Chondrocyte (in vitro differentiated cells): ENCODE measurements at regions not wholly inside any gene's neighbourhood (a gene's known extent, or its start where the extent isn't known, plus 50 kb on each side); places are given as distances from the start of the nearest gene placed in this dataset.

Source experiments
- DNase-seq: peaks from one replicate; pipeline ENCODE4 v3.0.0; 2021; ENCODE audit warnings: mixed read lengths, low spot score
- H3K27ac Mint-ChIP-seq: one replicate; pipeline ENCODE4 v1.8.0; 2021; ENCODE audit warnings: mild to moderate bottlenecking, moderate library complexity, mixed read lengths; ENCODE audit not compliant: unreplicated experiment
- H3K27me3 Mint-ChIP-seq: 2 replicates; pipeline ENCODE4 v1.8.0; 2021; ENCODE audit warnings: low read depth, mixed read lengths
- H3K36me3 Mint-ChIP-seq: 2 replicates; pipeline ENCODE4 v1.8.0; 2021; ENCODE audit warnings: low read depth, mixed read lengths
- H3K4me1 Mint-ChIP-seq: 2 replicates; pipeline ENCODE4 v1.8.0; 2021; ENCODE audit warnings: low read depth, mild to moderate bottlenecking, mixed read lengths
- H3K4me3 Mint-ChIP-seq: one replicate; pipeline ENCODE4 v1.8.0; 2021; ENCODE audit warnings: mild to moderate bottlenecking, moderate library complexity, mixed read lengths; ENCODE audit not compliant: unreplicated experiment
- H3K9me3 Mint-ChIP-seq: 2 replicates; pipeline ENCODE4 v1.8.0; 2021; ENCODE audit warnings: low read depth, mixed read lengths
- TF ChIP-seq, protein P1 (sequence below): fragments of 200-600 bp; sonication (generic); IDR thresholded peaks from 2 replicates; pipeline ENCODE4 v1.5.0; 2021; ENCODE audit warnings: antibody characterized with exemption, mild to moderate bottlenecking, moderate library complexity

DNA sequence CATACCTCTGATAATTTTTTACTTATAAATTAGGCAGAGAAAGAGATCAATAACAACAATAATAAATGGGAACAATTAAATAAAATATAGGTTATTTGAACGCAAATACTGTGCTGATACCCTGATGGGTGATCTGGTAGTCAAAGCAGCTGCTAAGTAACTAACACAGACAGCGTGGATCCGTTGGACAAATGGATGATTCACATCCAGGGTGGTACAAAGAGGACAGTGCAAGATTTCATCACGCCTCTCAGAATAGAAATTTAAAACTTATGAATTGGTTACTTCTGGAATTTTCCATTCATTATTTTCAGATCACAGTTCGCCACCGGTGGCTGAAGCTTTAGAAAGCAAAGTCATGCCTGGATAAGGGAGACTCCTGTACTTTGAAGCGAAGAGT, 1066.0 kb upstream of the ADGRL3 start:
- Mint-ChIP-seq H3K4me3 (no peak overlapping the region), H3K27me3 (no peaks in the 10 kb centered on the region), H3K4me1 (no peaks in the 10 kb centered on the region), H3K36me3 (no peaks in the 10 kb centered on the region), H3K9me3 (no peaks in the 10 kb centered on the region), H3K27ac (no peak overlapping the region)
- TF ChIP-seq, protein P1, sequence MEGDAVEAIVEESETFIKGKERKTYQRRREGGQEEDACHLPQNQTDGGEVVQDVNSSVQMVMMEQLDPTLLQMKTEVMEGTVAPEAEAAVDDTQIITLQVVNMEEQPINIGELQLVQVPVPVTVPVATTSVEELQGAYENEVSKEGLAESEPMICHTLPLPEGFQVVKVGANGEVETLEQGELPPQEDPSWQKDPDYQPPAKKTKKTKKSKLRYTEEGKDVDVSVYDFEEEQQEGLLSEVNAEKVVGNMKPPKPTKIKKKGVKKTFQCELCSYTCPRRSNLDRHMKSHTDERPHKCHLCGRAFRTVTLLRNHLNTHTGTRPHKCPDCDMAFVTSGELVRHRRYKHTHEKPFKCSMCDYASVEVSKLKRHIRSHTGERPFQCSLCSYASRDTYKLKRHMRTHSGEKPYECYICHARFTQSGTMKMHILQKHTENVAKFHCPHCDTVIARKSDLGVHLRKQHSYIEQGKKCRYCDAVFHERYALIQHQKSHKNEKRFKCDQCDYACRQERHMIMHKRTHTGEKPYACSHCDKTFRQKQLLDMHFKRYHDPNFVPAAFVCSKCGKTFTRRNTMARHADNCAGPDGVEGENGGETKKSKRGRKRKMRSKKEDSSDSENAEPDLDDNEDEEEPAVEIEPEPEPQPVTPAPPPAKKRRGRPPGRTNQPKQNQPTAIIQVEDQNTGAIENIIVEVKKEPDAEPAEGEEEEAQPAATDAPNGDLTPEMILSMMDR: no peak
- DNase-seq: no peak

DNA sequence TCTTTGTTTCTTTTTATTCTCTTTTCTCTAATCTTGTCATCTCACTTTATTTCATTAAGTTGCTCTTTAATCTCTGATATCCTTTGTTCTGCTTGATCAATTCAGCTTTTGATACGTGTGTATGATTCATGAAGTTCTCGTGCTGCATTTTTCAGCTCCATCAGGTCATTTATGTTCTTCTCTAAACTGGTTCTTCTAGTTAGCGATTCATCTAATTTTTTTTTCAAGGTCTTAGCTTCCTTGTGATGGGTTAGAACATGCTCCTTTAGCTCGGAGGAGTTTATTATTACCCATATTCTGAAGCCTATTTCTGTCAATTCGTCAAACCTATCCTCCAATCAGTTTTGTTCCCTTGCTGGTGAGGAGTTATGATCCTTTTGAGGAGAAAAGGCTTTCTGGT, 1045.0 kb upstream of the ADGRL3 start:
- H3K4me3 Mint-ChIP-seq: no peak overlapping the region
- H3K36me3 Mint-ChIP-seq: peaks cover 3% of the 10 kb centered on the region
- H3K4me1 Mint-ChIP-seq: no peaks in the 10 kb centered on the region
- no peak overlapping the region for H3K27ac Mint-ChIP-seq
- peaks cover 42% of the 10 kb centered on the region for H3K9me3 Mint-ChIP-seq
- no peak for DNase-seq
- H3K27me3 Mint-ChIP-seq: peaks cover 10% of the 10 kb centered on the region
- TF ChIP-seq, protein P1: no peak

DNA sequence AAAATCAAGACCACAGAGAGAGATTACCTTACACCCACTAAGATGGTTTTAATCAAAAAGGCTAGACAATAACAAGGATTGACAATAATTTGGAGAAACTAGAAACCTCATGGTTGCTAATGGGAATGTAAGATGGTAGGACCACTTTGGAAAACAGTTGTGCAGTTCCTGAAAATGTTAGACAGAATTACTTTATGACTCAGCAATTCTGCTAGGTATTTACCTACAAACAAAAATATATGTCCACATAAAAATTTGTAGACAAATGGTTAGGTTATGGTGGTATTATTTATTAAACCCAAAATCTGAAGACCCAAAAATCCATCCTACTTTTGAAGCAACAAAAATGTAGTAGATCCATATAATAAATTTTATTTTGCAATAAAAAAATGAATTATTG, 1027.0 kb upstream of the ADGRL3 start:
- TF ChIP-seq, protein P1: no peak

DNA sequence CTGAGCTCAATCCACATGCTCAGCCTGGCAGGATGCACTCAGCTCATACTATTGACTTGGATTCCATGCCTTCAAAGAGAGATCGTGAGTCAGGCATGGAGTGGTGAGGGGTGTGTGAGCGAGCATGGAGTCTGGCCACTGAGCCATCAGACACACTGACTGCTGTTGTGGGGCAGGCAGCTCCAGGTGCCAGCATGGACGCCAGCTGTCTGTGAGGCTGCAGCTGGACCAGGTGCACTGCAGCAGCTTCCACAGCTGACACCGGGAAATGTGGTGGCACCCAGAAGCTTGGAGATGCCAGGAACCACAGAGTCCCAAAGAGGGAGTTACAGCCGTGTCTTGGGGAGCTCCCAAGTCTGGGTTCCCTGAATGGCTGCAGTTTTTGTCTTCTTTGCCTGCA, 1026.4 kb upstream of the ADGRL3 start:
- no peaks in the 10 kb centered on the region for H3K36me3 Mint-ChIP-seq
- H3K27me3 Mint-ChIP-seq: peaks cover 16% of the 10 kb centered on the region
- DNase-seq: peak; percentile 41
- no peaks in the 10 kb centered on the region for H3K9me3 Mint-ChIP-seq
- no peak overlapping the region for H3K4me3 Mint-ChIP-seq
- TF ChIP-seq, protein P1: no peak
- H3K4me1 Mint-ChIP-seq: no peaks in the 10 kb centered on the region
- no peak overlapping the region for H3K27ac Mint-ChIP-seq

More for the DNA sequence above, 1027.0 kb upstream of the ADGRL3 start:
- H3K4me3 Mint-ChIP-seq: no peak overlapping the region
- DNase-seq: no peak
- H3K4me1 Mint-ChIP-seq: no peaks in the 10 kb centered on the region
- no peak overlapping the region for H3K27ac Mint-ChIP-seq
- H3K9me3 Mint-ChIP-seq: no peaks in the 10 kb centered on the region
- H3K27me3 Mint-ChIP-seq: peaks cover 16% of the 10 kb centered on the region
- no peaks in the 10 kb centered on the region for H3K36me3 Mint-ChIP-seq

DNA sequence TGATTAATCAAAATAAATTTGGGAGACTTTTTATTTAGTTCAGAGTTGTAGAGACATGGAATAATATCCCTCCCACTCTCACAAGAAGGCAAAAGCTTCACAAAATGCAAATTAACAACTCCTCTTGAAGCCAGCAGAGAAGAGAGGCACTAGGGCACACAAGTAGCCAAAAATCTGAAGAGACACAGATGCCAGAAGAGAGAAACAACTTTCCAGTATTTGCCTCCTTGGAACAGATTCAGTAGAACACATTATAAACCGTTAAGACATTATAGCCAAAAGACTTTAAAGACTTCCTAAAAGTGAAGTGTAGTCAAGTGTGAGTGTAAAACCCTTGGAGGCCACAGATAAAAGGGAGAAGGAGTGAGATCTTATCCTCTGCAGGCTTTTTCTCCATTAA, 1024.9 kb upstream of the ADGRL3 start:
- no peak for DNase-seq
- H3K4me1 Mint-ChIP-seq: no peaks in the 10 kb centered on the region
- peaks cover 21% of the 10 kb centered on the region for H3K27me3 Mint-ChIP-seq
- no peak overlapping the region for H3K4me3 Mint-ChIP-seq
- no peaks in the 10 kb centered on the region for H3K36me3 Mint-ChIP-seq
- TF ChIP-seq, protein P1: no peak
- no peaks in the 10 kb centered on the region for H3K9me3 Mint-ChIP-seq
- no peak overlapping the region for H3K27ac Mint-ChIP-seq
